Ammon's horn (tissue), 1 donor: ENCODE measurements at regions not wholly inside any gene's neighbourhood (a gene's known extent, or its start where the extent isn't known, plus 50 kb on each side); places are given as distances from the start of the nearest gene placed in this dataset.

ENCODE experiments used
- DNase-seq: peaks from one replicate; pipeline ENCODE4 v3.0.0-alpha.2; 2016; ENCODE audit warnings: low spot score

GRCh38 chr9:88034964-88035363 lies 60.6 kb upstream of the CDK20 start:
- no peak for DNase-seq

GRCh38 chr9:88033359-88033702 lies 59.0 kb upstream of the CDK20 start:
- no peak for DNase-seq

GRCh38 chr9:88028338-88028737 lies 54.0 kb upstream of the CDK20 start:
- DNase-seq: no peak

- no peak for DNase-seq
Measured at GRCh38 chr9:88026118-88026479, 51.8 kb upstream of the CDK20 start.

- no peak for DNase-seq
Measured at GRCh38 chr9:88025411-88026117, 51.2 kb upstream of the CDK20 start.

- no peak for DNase-seq
Measured at GRCh38 chr9:88024896-88025295, 50.6 kb upstream of the CDK20 start.
